GM19238 (cell line): ENCODE measurements at regions not wholly inside any gene's neighbourhood (a gene's known extent, or its start where the extent isn't known, plus 50 kb on each side); places are given as distances from the start of the nearest gene placed in this dataset.

Source experiments
- DNase-seq: peaks from one replicate; pipeline ENCODE4 v3.0.0; 2011; ENCODE audit warnings: low spot score; ENCODE audit not compliant: insufficient read length

GRCh38 chr5:109917154-109917546 lies 227.4 kb downstream of the MAN2A1 start:
- no peak for DNase-seq

GRCh38 chr5:109917966-109918365 lies 228.2 kb downstream of the MAN2A1 start:
- no peak for DNase-seq

- DNase-seq: no peak
These were observed 231.0 kb downstream of the MAN2A1 start for GRCh38 chr5:109920736-109921135.

- no peak for DNase-seq
These were observed 232.1 kb downstream of the MAN2A1 start for GRCh38 chr5:109921735-109922380.

- DNase-seq: no peak
These were observed 232.8 kb downstream of the MAN2A1 start for GRCh38 chr5:109922381-109922995.

- DNase-seq: no peak
These were observed 233.5 kb downstream of the MAN2A1 start for GRCh38 chr5:109923205-109923604.

GRCh38 chr5:109924237-109925107 lies 234.7 kb downstream of the MAN2A1 start:
- DNase-seq: no peak

- no peak for DNase-seq
These were observed 237.9 kb downstream of the MAN2A1 start for GRCh38 chr5:109927639-109928038.

- DNase-seq: no peak
These were observed 238.3 kb downstream of the MAN2A1 start for GRCh38 chr5:109928046-109928445.

GRCh38 chr5:109928811-109929210 lies 239.1 kb downstream of the MAN2A1 start:
- DNase-seq: no peak

GRCh38 chr5:109929376-109929775 lies 239.6 kb downstream of the MAN2A1 start:
- DNase-seq: no peak

- DNase-seq: no peak
These were observed 240.2 kb downstream of the MAN2A1 start for GRCh38 chr5:109929911-109930310.

- no peak for DNase-seq
These were observed 241.5 kb downstream of the MAN2A1 start for GRCh38 chr5:109931049-109931780.

GRCh38 chr5:109935833-109936490 lies 246.2 kb downstream of the MAN2A1 start:
- no peak for DNase-seq

- no peak for DNase-seq
These were observed 247.3 kb downstream of the MAN2A1 start for GRCh38 chr5:109936996-109937395.

GRCh38 chr5:109937951-109938350 lies 248.2 kb downstream of the MAN2A1 start:
- DNase-seq: no peak

GRCh38 chr5:109938453-109938852 lies 248.7 kb downstream of the MAN2A1 start:
- DNase-seq: no peak

GRCh38 chr5:109939116-109939682 lies 249.5 kb downstream of the MAN2A1 start:
- DNase-seq: no peak

GRCh38 chr5:109942646-109943045 lies 252.9 kb downstream of the MAN2A1 start:
- no peak for DNase-seq

- no peak for DNase-seq
These were observed 254.0 kb downstream of the MAN2A1 start for GRCh38 chr5:109943701-109944235.

- DNase-seq: no peak
These were observed 254.7 kb downstream of the MAN2A1 start for GRCh38 chr5:109944461-109944860.
